K562 (cell line): ENCODE measurements at regions not wholly inside any gene's neighbourhood (a gene's known extent, or its start where the extent isn't known, plus 50 kb on each side); places are given as distances from the start of the nearest gene placed in this dataset.

Experiments used
- ATAC-seq: fragments of 200-7000 bp; cut with Tn5 transposase; 3 replicates; pipeline ENCODE4 v1.9.1; 2020; ENCODE audit warnings: moderate library complexity
- BruUV-seq: library from RNA; stranded (reverse); fragments of 400-500 nt; replicated peaks from 2 replicates; lab custom pipeline; 2021; lab: Mats Ljungman, UMichigan
- CTCF ChIA-PET: fragments of 300-600 bp; formaldehyde crosslinking; extraction: SDS; loops from one replicate; lab custom pipeline; 2021; ENCODE audit warnings: low intra/inter-chr PET ratio; lab: Yijun Ruan, JAX
- POLR2A ChIA-PET: fragments of 300-600, 350-650 bp; sonication (Branson Sonifier 250); formaldehyde crosslinking; extraction: SDS; loops from one replicate; lab custom pipeline; 2021; ENCODE audit warnings: antibody characterized with exemption, inconsistent platforms; lab: Yijun Ruan, JAX
- DNase-seq, 4 experiments: peaks; one replicate each; pipeline versions ENCODE4 v3.0.0 to v3.0.0-alpha.2; 2011 to 2018; ENCODE audit warnings: low spot score in 3 of 4, mixed read lengths in 3 of 4; ENCODE audit errors: extremely low read depth in 1 of 4
- FAIRE-seq: peaks from 2 replicates; lab custom pipeline; 2011; peaks lifted over from hg19 to GRCh38; lab: Jason Lieb, UNC
- H2AFZ ChIP-seq: 2 replicates; pipeline ENCODE4 v1.6.0; 2011; ENCODE audit warnings: low read depth, low read length, control low read depth, inconsistent platforms
- H3K27ac ChIP-seq: fragments of 200-600 bp; 3 replicates; pipeline ENCODE4 v1.8.0; 2011; ENCODE audit warnings: low read depth, mild to moderate bottlenecking, control low read depth, inconsistent platforms, low read length, moderate library complexity, mixed read lengths; ENCODE audit errors: extremely low read depth
- H3K27me3 ChIP-seq, 2 experiments: fragments of 300-600 bp in 1 of 2; 2 replicates in 1 of 2; 3 replicates in 1 of 2; pipeline versions ENCODE4 v1.6.0 to v1.8.0; 2011; ENCODE audit warnings: inconsistent platforms in 2 of 2, low read length in 2 of 2, mild to moderate bottlenecking in 1 of 2, mixed read lengths in 1 of 2, moderate library complexity in 1 of 2; ENCODE audit not compliant: control insufficient read depth in 2 of 2, insufficient read depth in 2 of 2
- H3K36me3 ChIP-seq: fragments of 300-600 bp; 3 replicates; pipeline ENCODE4 v1.8.0; 2011; ENCODE audit warnings: mild to moderate bottlenecking, low read length, inconsistent platforms; ENCODE audit not compliant: control insufficient read depth, insufficient read depth
- H3K4me1 ChIP-seq, 2 experiments: fragments of 200-600 bp in 1 of 2; replicated peaks in 1 of 2; 2 replicates in 1 of 2; 3 replicates in 1 of 2; pipeline versions ENCODE4 v1.5.1 to v1.8.0; 2011; ENCODE audit warnings: inconsistent platforms in 2 of 2, low read length in 2 of 2, mild to moderate bottlenecking in 1 of 2, mixed read lengths in 1 of 2, moderate library complexity in 1 of 2; ENCODE audit not compliant: control insufficient read depth in 2 of 2, insufficient read depth in 2 of 2
- H3K4me2 ChIP-seq: 2 replicates; pipeline ENCODE4 v1.6.1; 2011; ENCODE audit warnings: low read length, control low read depth, inconsistent platforms, mixed read lengths; ENCODE audit not compliant: insufficient read depth
- H3K4me3 ChIP-seq: fragments of 200-600 bp; sonication (generic), shearing (Covaris generic); 2 replicates; pipeline ENCODE4 v1.5.1; 2016; ENCODE audit warnings: control low read depth, inconsistent platforms
- H3K79me2 ChIP-seq: fragments of 200-600 bp; 3 replicates; pipeline ENCODE4 v1.8.0; 2011; ENCODE audit warnings: low read length, inconsistent platforms; ENCODE audit not compliant: control insufficient read depth, insufficient read depth
- H3K9ac ChIP-seq, 2 experiments: 2 replicates each; pipeline versions ENCODE4 v1.6.0 to v1.6.1; 2011; ENCODE audit warnings: low read depth in 2 of 2, low read length in 2 of 2, control low read depth in 1 of 2, inconsistent platforms in 1 of 2, mild to moderate bottlenecking in 1 of 2, mixed read lengths in 1 of 2; ENCODE audit not compliant: insufficient read depth in 1 of 2
- H3K9me1 ChIP-seq: one replicate; pipeline ENCODE4 v1.6.0; 2011; ENCODE audit warnings: inconsistent platforms, mild to moderate bottlenecking, low read length, moderate library complexity; ENCODE audit not compliant: control insufficient read depth, insufficient read depth
- H3K9me3 ChIP-seq: replicated peaks from 2 replicates; pipeline ENCODE4 v1.5.1; 2011; ENCODE audit warnings: low read depth, low read length, inconsistent platforms; ENCODE audit not compliant: control insufficient read depth, insufficient read depth
- H4K20me1 ChIP-seq: replicated peaks from 2 replicates; pipeline ENCODE4 v1.6.1; 2011; ENCODE audit warnings: low read length, inconsistent platforms, mixed read lengths; ENCODE audit not compliant: control insufficient read depth, insufficient read depth
- ERF ChIP-seq: fragments of 450-650 bp; formaldehyde crosslinking; IDR thresholded peaks from 2 replicates; pipeline ENCODE4 v1.4.0; 2020; ENCODE audit warnings: mild to moderate bottlenecking, mixed read lengths
- HDAC8 ChIP-seq: fragments of 450-650 bp; IDR thresholded peaks from 2 replicates; pipeline ENCODE4 v1.6.1; 2016; ENCODE audit warnings: mild to moderate bottlenecking, missing genetic modification characterization, moderate library complexity, missing compliant biosample characterization
- HMG20A ChIP-seq: fragments of 450-650 bp; formaldehyde crosslinking; conservative IDR thresholded peaks from 2 replicates; pipeline ENCODE4 v1.4.0; 2020; ENCODE audit warnings: mild to moderate bottlenecking, mixed read lengths
- JUN ChIP-seq, 2 experiments: sonication (generic) in 1 of 2; formaldehyde crosslinking in 1 of 2; IDR thresholded peaks; 2 replicates each; pipeline versions ENCODE4 v1.6.1 to v1.8.0; 2012 to 2022; ENCODE audit warnings: borderline replicate concordance in 2 of 2, mild to moderate bottlenecking in 2 of 2, improper control_type of control experiment in 1 of 2, low read depth in 1 of 2, low read length in 1 of 2, missing genetic modification reagents in 1 of 2
- POLR3A ChIP-seq: IDR thresholded peaks from 2 replicates; pipeline ENCODE4 v1.6.1; 2011; ENCODE audit warnings: borderline replicate concordance, mild to moderate bottlenecking, moderate library complexity; ENCODE audit not compliant: insufficient read length, insufficient read depth; ENCODE audit errors: extremely low read depth
- RBBP5 ChIP-seq: fragments of 200-600 bp; sonication (generic); IDR thresholded peaks from 2 replicates; pipeline ENCODE4 v1.6.1; 2012; ENCODE audit warnings: borderline replicate concordance, mild to moderate bottlenecking, low read length, control low read depth, inconsistent platforms; ENCODE audit not compliant: insufficient read depth, poor library complexity, severe bottlenecking
- SAP30 ChIP-seq: fragments of 200-600 bp; sonication (generic); IDR thresholded peaks from 2 replicates; pipeline ENCODE4 v1.6.1; 2012; ENCODE audit warnings: borderline replicate concordance, low read depth, mild to moderate bottlenecking, moderate library complexity, low read length, control low read depth, inconsistent platforms; ENCODE audit not compliant: insufficient read depth, poor library complexity, severe bottlenecking
- SMARCB1 ChIP-seq: IDR thresholded peaks from 2 replicates; pipeline ENCODE4 v1.6.1; 2011; ENCODE audit warnings: improper control_type of control experiment, low read depth; ENCODE audit not compliant: insufficient read length
- SNIP1 ChIP-seq: fragments of 450-650 bp; IDR thresholded peaks from 2 replicates; pipeline ENCODE4 v1.7.1; 2017; ENCODE audit warnings: low read depth, mild to moderate bottlenecking
- SOX6 ChIP-seq: fragments of 450-650 bp; IDR thresholded peaks from 2 replicates; pipeline ENCODE4 v1.6.1; 2014; ENCODE audit warnings: mild to moderate bottlenecking
- SRSF3 ChIP-seq: fragments of 200-400 bp; formaldehyde crosslinking; IDR thresholded peaks from 2 replicates; pipeline ENCODE4 v1.6.1; 2016; ENCODE audit warnings: mild to moderate bottlenecking, low read length, moderate library complexity; ENCODE audit not compliant: insufficient read depth
- SRSF7 ChIP-seq: fragments of 200-400 bp; formaldehyde crosslinking; optimal IDR thresholded peaks from 2 replicates; pipeline ENCODE3; 2017; ENCODE audit warnings: mild to moderate bottlenecking, low read depth, low read length
- TAF1 ChIP-seq: IDR thresholded peaks from 2 replicates; pipeline ENCODE4 v1.6.1; 2011; ENCODE audit warnings: mild to moderate bottlenecking, low read length, moderate library complexity; ENCODE audit not compliant: insufficient read depth, control insufficient read depth, severe bottlenecking; ENCODE audit errors: extremely low read depth
- ZC3H8 ChIP-seq: fragments of 450-650 bp; IDR thresholded peaks from 2 replicates; pipeline ENCODE4 v1.6.1; 2017
- ZNF354B ChIP-seq: fragments of 250-450 bp; sonication (Bioruptor Pico); IDR thresholded peaks from 2 replicates; pipeline ENCODE4 v1.4.0; 2020
- ZNF785 ChIP-seq: fragments of 250-450 bp; sonication (Bioruptor Pico); IDR thresholded peaks from 2 replicates; pipeline ENCODE4 v1.4.0; 2020; ENCODE audit warnings: mild to moderate bottlenecking
- ZZZ3 ChIP-seq: fragments of 450-650 bp; IDR thresholded peaks from 2 replicates; pipeline ENCODE4 v1.6.1; 2016; ENCODE audit warnings: antibody characterized with exemption, mild to moderate bottlenecking, moderate library complexity
- WGBS: fragments of 100-300 bp; shearing (Covaris generic); methylation state at CpG from one replicate; pipeline ENCODE4 v1.1.6; 2016; ENCODE audit warnings: low coverage, mixed read lengths; ENCODE audit not compliant: insufficient coverage; ENCODE audit errors: missing lambda C conversion rate; 5-methylcytosine and 5-hydroxymethylcytosine counted together
- in situ Hi-C: fragments of 300-500 bp; cut with MboI; formaldehyde crosslinking; loops from 4 replicates; pipeline ENCODE4 v1.15.0; 2018; ENCODE audit warnings: inconsistent platforms, mixed read lengths
- intact Hi-C: fragments of 100-400 bp; cut with micrococcal nuclease; formaldehyde crosslinking; loops from 2 replicates; pipeline ENCODE4 v1.14.2; 2022
- TF ChIP-seq, protein P1 (sequence below), 3 experiments: fragments of 200-800 bp in 1 of 3; sonication (Bioruptor generic) in 1 of 3; sonication (generic) in 1 of 3; formaldehyde crosslinking in 1 of 3; IDR thresholded peaks; 2 replicates each; pipeline versions ENCODE4 v1.6.1 to v1.8.0; 2016 to 2022; ENCODE audit warnings: mild to moderate bottlenecking in 2 of 3, missing compliant biosample characterization in 2 of 3, missing genetic modification characterization in 2 of 3, missing genetic modification reagents in 1 of 3
- TF ChIP-seq, protein P2 (sequence below): sonication (generic); formaldehyde crosslinking; IDR thresholded peaks from 2 replicates; pipeline ENCODE4 v1.8.1; 2023; ENCODE audit warnings: mild to moderate bottlenecking, missing genetic modification reagents
- TF ChIP-seq, protein P3 (sequence below): fragments of 450-650 bp; IDR thresholded peaks from 2 replicates; pipeline ENCODE4 v1.6.1; 2017; ENCODE audit warnings: mild to moderate bottlenecking, moderate library complexity

DNA sequence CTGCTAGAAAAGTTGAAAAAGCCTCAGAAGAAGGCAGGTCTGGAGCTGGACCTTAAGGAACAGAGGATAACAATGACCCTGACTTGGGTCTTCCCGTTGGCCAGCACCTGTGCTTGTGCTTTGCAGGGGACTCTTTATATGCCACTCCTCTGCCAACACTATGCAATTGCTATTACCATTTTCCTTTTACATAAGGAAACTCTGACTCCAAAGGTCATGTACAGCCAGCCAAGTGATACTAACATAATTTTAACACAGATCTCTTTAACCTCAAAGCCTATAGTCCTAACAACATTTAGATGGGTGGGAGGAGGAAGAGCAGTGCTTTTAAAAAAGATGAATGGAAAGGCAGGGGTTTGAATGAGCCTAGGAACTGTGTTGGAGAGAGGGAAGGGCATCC, 106.6 kb upstream of the RAB4A start:
- no peak for TF ChIP-seq ZNF785 (CRISPR knock-in tag)
- TF ChIP-seq SNIP1: no peak
- TF ChIP-seq ZZZ3: no peak
- no peak for TF ChIP-seq TAF1
- no peak for TF ChIP-seq POLR3A
- TF ChIP-seq SRSF3: no peak
- TF ChIP-seq, protein P1, sequence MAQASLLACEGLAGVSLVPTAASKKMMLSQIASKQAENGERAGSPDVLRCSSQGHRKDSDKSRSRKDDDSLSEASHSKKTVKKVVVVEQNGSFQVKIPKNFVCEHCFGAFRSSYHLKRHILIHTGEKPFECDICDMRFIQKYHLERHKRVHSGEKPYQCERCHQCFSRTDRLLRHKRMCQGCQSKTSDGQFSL (CRISPR knock-in tag; IDR thresholded peaks at IDR 0.05): no peak
- TF ChIP-seq, protein P1 (tag; IDR thresholded peaks at IDR 0.05): no peak
- TF ChIP-seq RBBP5: no peak
- TF ChIP-seq ZNF354B: no peak
- no peak for TF ChIP-seq ERF (CRISPR knock-in tag)
- TF ChIP-seq SMARCB1: no peak
- no peak for TF ChIP-seq HMG20A
- TF ChIP-seq, protein P2, sequence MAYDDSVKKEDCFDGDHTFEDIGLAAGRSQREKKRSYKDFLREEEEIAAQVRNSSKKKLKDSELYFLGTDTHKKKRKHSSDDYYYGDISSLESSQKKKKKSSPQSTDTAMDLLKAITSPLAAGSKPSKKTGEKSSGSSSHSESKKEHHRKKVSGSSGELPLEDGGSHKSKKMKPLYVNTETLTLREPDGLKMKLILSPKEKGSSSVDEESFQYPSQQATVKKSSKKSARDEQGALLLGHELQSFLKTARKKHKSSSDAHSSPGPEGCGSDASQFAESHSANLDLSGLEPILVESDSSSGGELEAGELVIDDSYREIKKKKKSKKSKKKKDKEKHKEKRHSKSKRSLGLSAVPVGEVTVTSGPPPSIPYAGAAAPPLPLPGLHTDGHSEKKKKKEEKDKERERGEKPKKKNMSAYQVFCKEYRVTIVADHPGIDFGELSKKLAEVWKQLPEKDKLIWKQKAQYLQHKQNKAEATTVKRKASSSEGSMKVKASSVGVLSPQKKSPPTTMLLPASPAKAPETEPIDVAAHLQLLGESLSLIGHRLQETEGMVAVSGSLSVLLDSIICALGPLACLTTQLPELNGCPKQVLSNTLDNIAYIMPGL (CRISPR knock-in tag): no peak
- no peak for TF ChIP-seq ZC3H8
- no peak for TF ChIP-seq HDAC8 (tag)
- TF ChIP-seq JUN (IDR thresholded peaks at IDR 0.05; ENCODE audit: borderline replicate concordance, low read depth, low read length): no peak
- no peak for TF ChIP-seq JUN (CRISPR knock-in tag; IDR thresholded peaks at IDR 0.05; ENCODE audit: borderline replicate concordance)
- TF ChIP-seq SRSF7: no peak
- TF ChIP-seq, protein P3, sequence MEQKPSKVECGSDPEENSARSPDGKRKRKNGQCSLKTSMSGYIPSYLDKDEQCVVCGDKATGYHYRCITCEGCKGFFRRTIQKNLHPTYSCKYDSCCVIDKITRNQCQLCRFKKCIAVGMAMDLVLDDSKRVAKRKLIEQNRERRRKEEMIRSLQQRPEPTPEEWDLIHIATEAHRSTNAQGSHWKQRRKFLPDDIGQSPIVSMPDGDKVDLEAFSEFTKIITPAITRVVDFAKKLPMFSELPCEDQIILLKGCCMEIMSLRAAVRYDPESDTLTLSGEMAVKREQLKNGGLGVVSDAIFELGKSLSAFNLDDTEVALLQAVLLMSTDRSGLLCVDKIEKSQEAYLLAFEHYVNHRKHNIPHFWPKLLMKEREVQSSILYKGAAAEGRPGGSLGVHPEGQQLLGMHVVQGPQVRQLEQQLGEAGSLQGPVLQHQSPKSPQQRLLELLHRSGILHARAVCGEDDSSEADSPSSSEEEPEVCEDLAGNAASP: no peak
- no peak for TF ChIP-seq SOX6
- no peak for TF ChIP-seq SAP30
- Histone ChIP-seq H3K4me3 (no peak overlapping the region), H3K79me2 (no peaks in the 10 kb centered on the region), H3K4me2 (no peak overlapping the region), H3K9me1 (no peaks in the 10 kb centered on the region), H3K9ac (no peak overlapping the region), H3K27me3 (peaks cover 32 to 62% of the 10 kb centered on the region in 2 experiments), H3K9me3 (no peaks in the 10 kb centered on the region), H3K27ac (no peak overlapping the region), H4K20me1 (no peaks in the 10 kb centered on the region), H3K36me3 (no peaks in the 10 kb centered on the region), H2AFZ (no peak overlapping the region), H3K4me1 (no peaks in the 10 kb centered on the region)
- DNase-seq (no peak), ATAC-seq (no peak), FAIRE-seq (no peak)
- intact Hi-C loops: no loop called here
- BruUV-seq: no TSS peak
- ChIA-PET POLR2A (no interaction called here), CTCF (no interaction called here)
- 0% methylated on average over 1 of the region's 1 CpG for WGBS
- in situ Hi-C loops: no loop called here
